Liver (tissue), 8 donors: ENCODE measurements at regions not wholly inside any gene's neighbourhood (a gene's known extent, or its start where the extent isn't known, plus 50 kb on each side); places are given as distances from the start of the nearest gene placed in this dataset.
A peak's percentile ranks its signal among the peaks of the same experiment; 100 is the strongest.

Source experiments
- DNase-seq: peaks from one replicate; pipeline ENCODE4 v3.0.0-alpha.2; 2017; ENCODE audit warnings: low spot score
- H3K27ac ChIP-seq, 2 donors: one replicate each; pipeline ENCODE4 v1.7.0; 2013; ENCODE audit warnings: inconsistent platforms in 2 of 2, low read length in 2 of 2, control low read depth in 1 of 2, low read depth in 1 of 2, mild to moderate bottlenecking in 1 of 2
- H3K27me3 ChIP-seq, 4 donors: one replicate each; pipeline versions ENCODE4 v1.6.1 to v1.7.0; 2013; ENCODE audit warnings: low read length in 3 of 4, inconsistent platforms in 1 of 4, mild to moderate bottlenecking in 1 of 4, moderate library complexity in 1 of 4; ENCODE audit not compliant: control insufficient read depth in 4 of 4, insufficient read depth in 4 of 4
- H3K36me3 ChIP-seq, 4 donors: one replicate each; pipeline versions ENCODE4 v1.6.1 to v1.7.0; 2013; ENCODE audit warnings: low read length in 3 of 4, mild to moderate bottlenecking in 3 of 4, low read depth in 1 of 4, moderate library complexity in 1 of 4; ENCODE audit not compliant: control insufficient read depth in 4 of 4, insufficient read depth in 3 of 4
- H3K4me1 ChIP-seq, 4 donors: one replicate each; pipeline versions ENCODE4 v1.6.1 to v1.7.0; 2013; ENCODE audit warnings: low read length in 3 of 4, mild to moderate bottlenecking in 3 of 4, moderate library complexity in 1 of 4; ENCODE audit not compliant: control insufficient read depth in 4 of 4, insufficient read depth in 4 of 4
- H3K4me3 ChIP-seq, 3 donors: one replicate each; pipeline versions ENCODE4 v1.6.1 to v1.7.0; 2013; ENCODE audit warnings: low read length in 3 of 3, control low read depth in 1 of 3, low read depth in 1 of 3, mild to moderate bottlenecking in 1 of 3
- H3K9ac ChIP-seq, 2 donors: one replicate each; pipeline ENCODE4 v1.7.0; 2013; ENCODE audit warnings: low read length in 2 of 2, mild to moderate bottlenecking in 2 of 2, moderate library complexity in 2 of 2, control low read depth in 1 of 2, low read depth in 1 of 2
- H3K9me3 ChIP-seq, 4 donors: one replicate each; pipeline versions ENCODE4 v1.6.1 to v1.7.0; 2013; ENCODE audit warnings: low read length in 3 of 4; ENCODE audit not compliant: control insufficient read depth in 4 of 4
- ATF3 ChIP-seq: IDR thresholded peaks from 2 replicates; pipeline ENCODE4 v1.6.1; 2016; ENCODE audit warnings: antibody characterized with exemption
- CTCF ChIP-seq: fragments of 150-350 bp; IDR thresholded peaks from 2 replicates; pipeline ENCODE4 v1.5.1; 2017; ENCODE audit warnings: improper control_type of control experiment, low read depth, low read length; ENCODE audit not compliant: missing input control
- EGR1 ChIP-seq, 2 donors: IDR thresholded peaks; 2 replicates each; pipeline ENCODE4 v1.6.1; 2016 to 2018; ENCODE audit warnings: antibody characterized with exemption in 2 of 2, low read depth in 2 of 2
- FOXA1 ChIP-seq: IDR thresholded peaks from 2 replicates; pipeline ENCODE4 v1.6.1; 2016; ENCODE audit warnings: antibody characterized with exemption
- GABPA ChIP-seq, 2 donors: IDR thresholded peaks in 1 of 2; conservative IDR thresholded peaks in 1 of 2; 2 replicates each; pipeline ENCODE4 v1.6.1; 2016; ENCODE audit warnings: antibody characterized with exemption in 2 of 2, mild to moderate bottlenecking in 1 of 2, moderate library complexity in 1 of 2
- HNF4A ChIP-seq, 2 donors: conservative IDR thresholded peaks; 2 replicates each; pipeline ENCODE4 v1.6.1; 2016; ENCODE audit warnings: antibody characterized with exemption in 2 of 2, mild to moderate bottlenecking in 2 of 2
- JUND ChIP-seq, 2 donors: IDR thresholded peaks; 2 replicates each; pipeline ENCODE4 v1.6.1; 2016; ENCODE audit warnings: antibody characterized with exemption in 2 of 2
- MAX ChIP-seq: IDR thresholded peaks from 2 replicates; pipeline ENCODE4 v1.6.1; 2016; ENCODE audit warnings: antibody characterized with exemption
- NR2F2 ChIP-seq: IDR thresholded peaks from 2 replicates; pipeline ENCODE4 v1.6.1; 2016; ENCODE audit warnings: antibody characterized with exemption
- RAD21 ChIP-seq, 2 donors: IDR thresholded peaks; 2 replicates each; pipeline ENCODE4 v1.6.1; 2016; ENCODE audit warnings: antibody characterized with exemption in 2 of 2, mild to moderate bottlenecking in 2 of 2
- REST ChIP-seq: IDR thresholded peaks from 2 replicates; pipeline ENCODE4 v1.6.1; 2016; ENCODE audit warnings: antibody characterized with exemption, mild to moderate bottlenecking
- RXRA ChIP-seq, 2 donors: IDR thresholded peaks; 2 replicates each; pipeline ENCODE4 v1.6.1; 2017 to 2018; ENCODE audit warnings: antibody characterized with exemption in 2 of 2, mild to moderate bottlenecking in 1 of 2
- SP1 ChIP-seq: IDR thresholded peaks from 2 replicates; pipeline ENCODE4 v1.6.1; 2018; ENCODE audit warnings: antibody characterized with exemption, mild to moderate bottlenecking
- TAF1 ChIP-seq: conservative IDR thresholded peaks from 2 replicates; pipeline ENCODE4 v1.6.1; 2016; ENCODE audit warnings: antibody characterized with exemption, mild to moderate bottlenecking
- YY1 ChIP-seq: IDR thresholded peaks from 2 replicates; pipeline ENCODE4 v1.6.1; 2016; ENCODE audit warnings: antibody characterized with exemption, mild to moderate bottlenecking
- ZBTB33 ChIP-seq: IDR thresholded peaks from 2 replicates; pipeline ENCODE4 v1.6.1; 2016; ENCODE audit warnings: antibody characterized with exemption
- WGBS: extraction: QIAGEN DNeasy Blood & Tissue Kit; methylation state at CpG from one replicate; pipeline ENCODE4 v1.1.7; 2013; 5-methylcytosine and 5-hydroxymethylcytosine counted together
- donor health status: healthy.
- donor health status: healthy.
- donor health status: healthy.
- donor health status: healthy.
- donor health status: healthy.

GRCh38 chr2:196380098-196380497 is 208.7 kb upstream of the STK17B start:
- Histone ChIP-seq H3K4me3 (no peak overlapping the region), H3K36me3 (no peaks in the 10 kb centered on the region), H3K9me3 (no peaks in the 10 kb centered on the region), H3K4me1 (no peaks in the 10 kb centered on the region), H3K9ac (no peak overlapping the region), H3K27me3 (no peaks in the 10 kb centered on the region), H3K27ac (no peak overlapping the region)
- 77% methylated on average over 1 of the region's 1 CpG for WGBS
- DNase-seq: no peak
- TF ChIP-seq GABPA (IDR thresholded peaks at IDR 0.05 in 1 of 2, conservative IDR thresholded peaks at IDR 0.05 in 1 of 2): no peak

- no peaks in the 10 kb centered on the region for H3K27me3 ChIP-seq
- H3K9ac ChIP-seq: no peak overlapping the region
- no peak for TF ChIP-seq HNF4A (conservative IDR thresholded peaks at IDR 0.05)
- DNase-seq: no peak
- H3K4me3 ChIP-seq: no peak overlapping the region
- no peaks in the 10 kb centered on the region for H3K4me1 ChIP-seq
- H3K9me3 ChIP-seq: no peaks in the 10 kb centered on the region
- 76% methylated on average over 3 of the region's 3 CpGs for WGBS
- H3K36me3 ChIP-seq: no peaks in the 10 kb centered on the region
- H3K27ac ChIP-seq: no peak overlapping the region
These were observed 209.2 kb upstream of the STK17B start for GRCh38 chr2:196380575-196380974.

- TF ChIP-seq ZBTB33 (no peak), TAF1 (no peak), NR2F2 (peak; percentile 96), RAD21 (IDR thresholded peaks at IDR 0.05) (peak in 1 of 2 donors; percentile 18)
- Histone ChIP-seq H3K27ac (no peak overlapping the region), H3K9ac (no peak overlapping the region), H3K4me1 (no peaks in the 10 kb centered on the region), H3K36me3 (no peaks in the 10 kb centered on the region), H3K4me3 (no peak overlapping the region), H3K27me3 (no peaks in the 10 kb centered on the region), H3K9me3 (no peaks in the 10 kb centered on the region)
- 78% methylated on average over 3 of the region's 3 CpGs for WGBS
- DNase-seq: no peak
These were observed 210.1 kb upstream of the STK17B start for GRCh38 chr2:196381464-196381863.

- no peak overlapping the region for H3K27ac ChIP-seq
- H3K9me3 ChIP-seq: no peaks in the 10 kb centered on the region
- WGBS: 96% methylated on average over 2 of the region's 2 CpGs
- H3K4me3 ChIP-seq: no peak overlapping the region
- no peaks in the 10 kb centered on the region for H3K36me3 ChIP-seq
- DNase-seq: no peak
- H3K9ac ChIP-seq: no peak overlapping the region
- H3K27me3 ChIP-seq: no peaks in the 10 kb centered on the region
- H3K4me1 ChIP-seq: no peaks in the 10 kb centered on the region
- TF ChIP-seq SP1 (no peak), ATF3 (no peak), HNF4A (conservative IDR thresholded peaks at IDR 0.05) (no peak), JUND (IDR thresholded peaks at IDR 0.05) (no peak), NR2F2 (no peak), TAF1 (no peak), REST (no peak), EGR1 (IDR thresholded peaks at IDR 0.05; ENCODE audit: low read depth in 2 of 2) (no peak), CTCF (no peak), RXRA (IDR thresholded peaks at IDR 0.05) (no peak), YY1 (no peak), GABPA (IDR thresholded peaks at IDR 0.05 in 1 of 2, conservative IDR thresholded peaks at IDR 0.05 in 1 of 2) (no peak), FOXA1 (no peak), MAX (no peak)
These were observed 212.4 kb upstream of the STK17B start for GRCh38 chr2:196383799-196384198.
